WERI-Rb-1 (cell line): ENCODE measurements at regions not wholly inside any gene's neighbourhood (a gene's known extent, or its start where the extent isn't known, plus 50 kb on each side); places are given as distances from the start of the nearest gene placed in this dataset.

Experiments
- DNase-seq: peaks from one replicate; pipeline ENCODE4 v3.0.0-alpha.2; 2020
- H3K27ac ChIP-seq: fragments of 250-450 bp; sonication (Bioruptor Pico); 2 replicates; pipeline ENCODE4 v1.5.1; 2020; ENCODE audit warnings: mild to moderate bottlenecking, moderate library complexity
- H3K27me3 ChIP-seq: fragments of 250-450 bp; sonication (Bioruptor Pico); 2 replicates; pipeline ENCODE4 v1.5.1; 2021; ENCODE audit warnings: mild to moderate bottlenecking, low read depth, moderate library complexity; ENCODE audit not compliant: insufficient read depth, severe bottlenecking
- H3K36me3 ChIP-seq: fragments of 250-450 bp; sonication (Bioruptor Pico); 2 replicates; pipeline ENCODE4 v1.5.1; 2020; ENCODE audit warnings: mild to moderate bottlenecking, moderate library complexity
- H3K4me3 ChIP-seq: 2 replicates; pipeline ENCODE4 v1.5.1; 2011; ENCODE audit warnings: low read depth, mild to moderate bottlenecking, control low read depth, low read length
- H3K9me3 ChIP-seq: fragments of 250-450 bp; sonication (Bioruptor Pico); 2 replicates; pipeline ENCODE4 v1.5.1; 2021; ENCODE audit warnings: mild to moderate bottlenecking, moderate library complexity; ENCODE audit not compliant: severe bottlenecking
- TF ChIP-seq, protein P1 (sequence below): IDR thresholded peaks from 2 replicates; pipeline ENCODE4 v1.5.1; 2011; ENCODE audit warnings: low read depth, mild to moderate bottlenecking, control low read depth, inconsistent platforms, low read length

DNA sequence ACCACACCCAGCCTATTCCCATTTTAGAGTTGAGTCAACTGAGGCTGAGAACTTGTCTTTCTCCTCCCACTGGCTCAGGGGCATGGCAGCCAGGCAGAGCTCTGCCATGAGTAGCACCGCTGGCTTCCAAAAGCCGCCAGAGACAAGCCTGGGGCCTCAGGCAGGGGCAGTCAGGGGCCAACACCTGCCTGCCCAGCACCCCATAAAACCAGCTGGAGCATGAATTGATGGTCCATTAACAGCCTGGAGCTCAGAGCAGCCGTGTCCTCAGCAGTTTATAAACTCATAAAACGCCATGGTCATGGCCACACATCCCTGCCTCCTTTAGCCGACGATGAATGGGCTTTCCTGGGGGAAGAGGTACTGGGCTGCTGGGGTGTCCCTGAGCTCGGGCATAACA is 50.6 kb upstream of the PAX7 start:
- H3K27me3 ChIP-seq, result no peaks in the 10 kb centered on the region

GRCh38 chr1:18580691-18581419 is 49.8 kb upstream of the PAX7 start:
- no peaks in the 10 kb centered on the region for H3K36me3 ChIP-seq
- no peaks in the 10 kb centered on the region for H3K9me3 ChIP-seq
- H3K27me3 ChIP-seq, result no peaks in the 10 kb centered on the region
- TF ChIP-seq, protein P1, sequence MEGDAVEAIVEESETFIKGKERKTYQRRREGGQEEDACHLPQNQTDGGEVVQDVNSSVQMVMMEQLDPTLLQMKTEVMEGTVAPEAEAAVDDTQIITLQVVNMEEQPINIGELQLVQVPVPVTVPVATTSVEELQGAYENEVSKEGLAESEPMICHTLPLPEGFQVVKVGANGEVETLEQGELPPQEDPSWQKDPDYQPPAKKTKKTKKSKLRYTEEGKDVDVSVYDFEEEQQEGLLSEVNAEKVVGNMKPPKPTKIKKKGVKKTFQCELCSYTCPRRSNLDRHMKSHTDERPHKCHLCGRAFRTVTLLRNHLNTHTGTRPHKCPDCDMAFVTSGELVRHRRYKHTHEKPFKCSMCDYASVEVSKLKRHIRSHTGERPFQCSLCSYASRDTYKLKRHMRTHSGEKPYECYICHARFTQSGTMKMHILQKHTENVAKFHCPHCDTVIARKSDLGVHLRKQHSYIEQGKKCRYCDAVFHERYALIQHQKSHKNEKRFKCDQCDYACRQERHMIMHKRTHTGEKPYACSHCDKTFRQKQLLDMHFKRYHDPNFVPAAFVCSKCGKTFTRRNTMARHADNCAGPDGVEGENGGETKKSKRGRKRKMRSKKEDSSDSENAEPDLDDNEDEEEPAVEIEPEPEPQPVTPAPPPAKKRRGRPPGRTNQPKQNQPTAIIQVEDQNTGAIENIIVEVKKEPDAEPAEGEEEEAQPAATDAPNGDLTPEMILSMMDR, result no peak
- no peak for DNase-seq
- H3K27ac ChIP-seq, result no peak overlapping the region
- no peak overlapping the region for H3K4me3 ChIP-seq

More for the DNA sequence above, 50.6 kb upstream of the PAX7 start:
- DNase-seq, result no peak
- Histone ChIP-seq H3K9me3 (no peaks in the 10 kb centered on the region), H3K4me3 (no peak overlapping the region), H3K27ac (no peak overlapping the region), H3K36me3 (no peaks in the 10 kb centered on the region)
- TF ChIP-seq, protein P1, result no peak
